GM12864 (cell line): ENCODE measurements at regions not wholly inside any gene's neighbourhood (a gene's known extent, or its start where the extent isn't known, plus 50 kb on each side); places are given as distances from the start of the nearest gene placed in this dataset.

Experiments used
- DNase-seq: peaks from one replicate; pipeline ENCODE4 v3.0.0-alpha.2; 2011; ENCODE audit warnings: low read depth
- H3K4me3 ChIP-seq: 2 replicates; pipeline ENCODE4 v1.5.1; 2011; ENCODE audit warnings: mild to moderate bottlenecking, low read depth, low read length, control low read depth
- CTCF ChIP-seq: IDR thresholded peaks from 2 replicates; pipeline ENCODE4 v1.5.1; 2011; ENCODE audit warnings: low read depth, mild to moderate bottlenecking, moderate library complexity, low read length, control low read depth, inconsistent platforms; ENCODE audit errors: missing control alignments

- DNase-seq: peak; percentile 60
- no peak for TF ChIP-seq CTCF
- H3K4me3 ChIP-seq: no peak overlapping the region
These were observed 122.7 kb downstream of the SLC38A6 start for GRCh38 chr14:61103541-61104339.

- no peak for DNase-seq
- TF ChIP-seq CTCF: no peak
- no peak overlapping the region for H3K4me3 ChIP-seq
These were observed 121.8 kb downstream of the SLC38A6 start for GRCh38 chr14:61102549-61103466.
